ENCODE measurements at regions not wholly inside any gene's neighbourhood (a gene's known extent, or its start where the extent isn't known, plus 50 kb on each side); places are given as distances from the start of the nearest gene placed in this dataset.

DNA sequence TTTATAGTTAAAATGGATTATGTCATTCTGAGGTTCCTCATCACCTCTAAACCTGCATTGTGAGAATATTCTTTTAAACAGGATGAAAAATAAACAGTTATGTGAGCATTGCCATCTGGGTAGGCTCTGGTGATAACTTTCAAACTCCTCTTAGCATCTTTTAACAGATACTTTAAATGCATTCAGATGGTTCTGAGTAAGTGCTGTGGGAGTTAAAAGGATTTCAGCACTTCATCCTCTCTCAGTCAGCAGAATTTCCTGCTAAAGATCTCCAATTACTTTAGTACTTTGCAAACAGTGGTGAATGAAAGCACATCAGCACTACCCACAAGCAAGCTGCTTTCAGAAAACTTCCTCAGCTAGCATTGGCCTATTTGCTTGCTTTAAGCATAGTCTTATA lies 59.3 kb upstream of the TMTC1 start:
- no peak for DNase-seq

GRCh38 chr12:29838768-29839167 lies 55.0 kb upstream of the TMTC1 start:
- DNase-seq: no peak

All from DMS53 (cell line).